GF-D8 (cell line): ENCODE measurements at regions not wholly inside any gene's neighbourhood (a gene's known extent, or its start where the extent isn't known, plus 50 kb on each side); places are given as distances from the start of the nearest gene placed in this dataset.

Source experiments
- DNase-seq: peaks from one replicate; lab custom pipeline; 2025; lab: John Stamatoyannopoulos, UW

DNA sequence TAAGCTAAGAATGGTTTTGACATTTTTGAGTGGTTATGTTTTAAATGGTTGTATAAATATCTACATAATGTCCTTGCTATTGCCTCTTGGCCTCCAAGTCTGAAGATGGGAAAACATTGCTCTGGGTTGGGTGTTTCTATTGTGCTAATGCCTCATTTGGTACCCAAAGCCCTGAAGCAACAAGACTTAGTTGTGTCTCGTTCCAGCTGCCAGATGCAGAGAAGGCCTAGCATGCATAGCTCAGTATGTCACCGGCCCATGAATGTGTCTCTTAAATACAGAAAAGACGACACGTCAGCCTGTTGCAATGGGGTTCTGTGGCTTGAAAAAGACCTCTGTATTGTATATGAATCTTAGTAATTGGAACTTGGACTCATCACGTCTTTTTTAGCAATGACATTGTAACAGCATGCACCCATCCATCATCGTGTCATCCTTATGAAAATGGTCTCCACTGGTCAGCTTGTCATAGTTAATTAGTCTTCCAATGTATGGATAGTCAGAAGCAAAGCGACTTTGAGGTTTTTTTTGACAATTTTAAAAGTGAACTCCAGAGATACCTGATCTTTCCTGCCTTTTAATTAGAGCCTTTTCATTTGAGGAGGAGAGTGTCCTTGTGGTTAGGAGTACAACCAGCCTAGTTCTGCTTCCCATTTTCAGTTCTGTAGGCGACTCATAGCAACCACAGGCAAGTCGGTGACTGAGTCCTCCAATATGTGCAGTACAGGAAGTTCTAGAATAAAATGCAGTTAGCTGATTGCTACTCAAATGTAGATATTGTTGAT, 126.4 kb upstream of the GATB start:
- no peak for DNase-seq

DNA sequence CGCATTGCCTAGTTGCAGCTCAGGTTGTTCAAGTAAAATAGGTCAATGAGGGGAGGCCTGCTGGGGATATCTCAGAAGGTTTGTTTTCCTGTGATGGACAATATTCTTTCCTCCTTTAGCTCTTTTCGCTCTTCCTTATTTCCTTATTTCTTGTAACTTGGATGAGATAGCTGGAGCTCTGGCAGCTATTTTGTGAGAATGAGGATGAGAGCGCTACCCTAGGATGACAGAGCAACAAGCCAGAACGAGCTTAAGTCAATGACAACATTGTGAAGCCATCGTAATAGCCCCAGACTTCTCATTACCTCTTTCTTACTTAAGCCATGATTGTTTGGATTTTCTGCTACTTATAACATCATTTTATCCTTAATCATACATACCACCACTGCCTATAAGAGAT, 124.3 kb upstream of the GATB start:
- DNase-seq: no peak

DNA sequence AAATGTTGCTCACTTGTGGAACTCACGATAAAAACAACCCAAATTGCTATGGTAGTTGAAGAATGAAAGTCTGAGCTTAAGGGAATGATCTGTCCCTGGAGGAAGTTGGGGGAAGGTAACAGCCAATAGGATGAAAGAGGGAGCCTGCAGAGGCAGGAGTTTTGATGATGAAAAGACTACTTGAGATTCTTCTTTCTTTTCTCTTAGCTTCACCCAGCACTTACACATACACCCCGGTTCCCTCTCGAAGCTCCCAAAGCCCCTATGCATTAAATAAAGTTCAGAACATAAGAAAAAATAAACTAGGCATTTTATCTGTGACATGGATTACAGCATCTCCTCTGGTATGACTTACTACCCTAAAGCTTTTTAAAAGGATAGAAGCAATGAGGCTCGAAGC, 122.9 kb upstream of the GATB start:
- DNase-seq: no peak

DNA sequence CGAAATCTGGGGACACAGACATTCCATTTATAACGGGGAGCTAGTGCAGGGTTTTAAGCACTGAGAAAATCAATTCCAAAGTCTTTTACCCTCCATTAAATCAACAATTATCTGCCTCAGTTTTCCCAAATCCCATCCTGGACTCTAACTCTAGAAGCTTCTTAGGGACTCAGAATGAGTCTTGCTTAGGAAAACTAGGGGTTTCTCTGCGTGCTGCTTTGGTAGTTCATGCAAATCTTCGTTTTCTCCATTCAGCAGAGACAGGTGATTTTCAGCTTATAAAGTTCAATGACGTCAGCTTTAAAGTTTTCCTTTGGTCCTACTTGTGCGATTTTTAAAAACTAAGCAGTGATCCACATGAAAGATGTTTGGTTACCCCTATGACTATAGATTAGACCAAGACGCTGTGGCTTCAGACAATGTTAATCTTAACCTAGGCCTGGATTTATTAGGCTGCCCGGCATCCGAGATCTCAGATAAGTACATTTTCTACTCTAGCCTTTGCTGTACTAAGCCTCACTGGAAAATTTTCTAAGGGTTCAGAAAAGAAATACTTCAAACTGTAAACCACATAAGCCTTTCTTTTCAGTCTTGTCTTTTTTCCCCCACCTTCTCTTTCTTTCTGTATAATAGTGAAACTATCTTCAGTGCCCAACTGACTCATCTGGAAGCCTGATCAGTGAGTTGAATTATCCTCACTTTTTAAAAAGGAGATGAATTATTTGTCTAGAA, 121.4 kb upstream of the GATB start:
- no peak for DNase-seq

DNA sequence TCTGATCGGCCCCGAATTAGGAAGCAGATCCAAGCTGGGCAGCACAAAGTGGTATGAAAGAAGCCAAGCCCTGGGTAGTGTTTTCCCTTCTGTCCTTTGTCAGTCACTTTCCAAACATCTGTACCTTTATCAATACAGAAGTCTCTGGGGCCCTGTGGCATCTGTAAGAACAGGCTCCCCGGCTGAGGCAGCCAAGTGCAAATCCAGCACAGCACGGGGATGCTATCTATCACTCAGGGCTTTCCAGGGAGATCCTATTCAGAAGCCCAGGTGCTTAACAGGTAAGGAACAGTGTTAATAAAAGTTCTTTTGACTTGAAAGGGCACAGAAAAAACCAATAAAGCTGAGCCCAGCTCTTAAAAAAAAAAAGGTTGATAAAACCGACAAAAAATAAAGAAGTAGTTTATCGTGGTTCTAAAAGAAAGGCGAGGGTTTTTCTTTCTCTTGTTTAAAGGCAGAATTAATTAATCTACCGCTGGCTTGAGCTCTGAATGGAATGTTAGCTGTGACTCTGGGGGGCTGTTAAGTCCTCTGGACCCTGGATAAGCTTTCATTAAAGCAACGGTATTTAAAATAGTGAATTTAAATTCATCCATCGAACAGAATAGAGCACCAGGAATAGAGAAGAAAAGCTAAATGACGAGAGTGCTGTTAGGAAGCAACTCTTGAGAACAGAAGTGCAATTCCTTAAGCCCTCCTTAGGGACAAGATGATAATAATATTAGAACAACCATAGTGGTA, 119.1 kb upstream of the GATB start:
- DNase-seq: no peak

DNA sequence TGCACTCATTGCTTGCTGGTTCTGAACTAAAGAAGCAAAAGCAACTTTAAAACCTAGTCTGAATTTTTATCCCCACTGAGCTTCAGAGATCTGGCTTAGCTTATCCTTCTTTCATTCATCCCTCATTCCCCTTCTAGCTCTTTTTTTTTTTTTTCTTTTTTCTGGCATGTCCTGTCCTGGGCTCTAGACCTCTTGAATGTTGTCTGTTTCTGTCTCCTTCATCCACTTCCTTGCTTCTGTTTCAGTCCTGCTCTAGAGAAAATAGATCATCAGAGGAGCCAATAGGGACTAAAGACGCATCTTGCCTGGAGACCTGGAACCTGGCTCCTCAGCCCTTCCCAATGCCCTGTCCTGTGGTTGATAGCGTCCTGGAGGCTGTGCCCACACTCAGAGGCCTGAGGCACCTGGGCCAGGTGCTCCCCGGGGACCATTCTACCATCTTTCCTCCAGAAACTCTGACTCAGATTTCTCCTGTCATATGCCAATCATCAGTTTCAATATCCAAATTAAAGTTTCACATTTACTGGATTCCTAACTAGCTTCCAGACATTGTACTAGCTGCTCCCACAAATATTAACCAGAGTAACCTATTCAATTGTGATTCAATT, 115.7 kb upstream of the GATB start:
- DNase-seq: no peak

DNA sequence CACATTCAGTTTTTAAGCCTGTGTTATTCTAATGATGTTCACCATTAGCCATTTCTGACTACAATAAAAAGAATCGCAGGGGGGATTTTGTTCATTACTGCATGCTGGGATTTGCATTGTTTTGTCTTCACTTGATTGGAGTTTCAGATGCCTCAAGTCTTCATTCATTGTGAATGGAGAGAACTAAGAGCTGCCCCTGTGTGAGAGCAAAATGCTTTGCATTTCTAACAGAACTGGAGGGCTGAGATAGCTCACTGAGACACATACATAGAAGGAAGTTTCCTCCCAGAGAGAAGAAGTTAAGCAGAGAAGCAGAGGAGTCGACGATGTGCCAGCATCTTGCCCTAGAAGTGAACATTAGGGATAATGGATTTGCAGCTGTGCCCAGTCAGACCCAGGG, 113.5 kb upstream of the GATB start:
- DNase-seq: no peak

DNA sequence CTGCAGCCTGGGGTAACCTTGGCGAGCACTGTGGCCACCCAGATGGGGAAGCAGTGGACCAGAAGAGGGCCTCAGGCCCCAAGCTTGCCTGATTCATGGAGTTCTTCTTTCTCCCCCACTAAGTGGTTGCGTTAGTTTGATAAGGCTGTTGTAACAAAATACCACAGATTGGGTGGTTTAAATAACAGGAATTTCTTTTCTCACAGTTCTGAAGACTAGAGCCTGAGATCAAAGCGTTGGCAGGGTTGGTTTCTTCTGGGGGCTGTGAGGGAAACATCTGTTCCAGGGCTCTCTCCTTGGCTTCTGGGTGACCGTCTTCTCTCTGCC, 105.7 kb upstream of the GATB start:
- peak; percentile 58 for DNase-seq

DNA sequence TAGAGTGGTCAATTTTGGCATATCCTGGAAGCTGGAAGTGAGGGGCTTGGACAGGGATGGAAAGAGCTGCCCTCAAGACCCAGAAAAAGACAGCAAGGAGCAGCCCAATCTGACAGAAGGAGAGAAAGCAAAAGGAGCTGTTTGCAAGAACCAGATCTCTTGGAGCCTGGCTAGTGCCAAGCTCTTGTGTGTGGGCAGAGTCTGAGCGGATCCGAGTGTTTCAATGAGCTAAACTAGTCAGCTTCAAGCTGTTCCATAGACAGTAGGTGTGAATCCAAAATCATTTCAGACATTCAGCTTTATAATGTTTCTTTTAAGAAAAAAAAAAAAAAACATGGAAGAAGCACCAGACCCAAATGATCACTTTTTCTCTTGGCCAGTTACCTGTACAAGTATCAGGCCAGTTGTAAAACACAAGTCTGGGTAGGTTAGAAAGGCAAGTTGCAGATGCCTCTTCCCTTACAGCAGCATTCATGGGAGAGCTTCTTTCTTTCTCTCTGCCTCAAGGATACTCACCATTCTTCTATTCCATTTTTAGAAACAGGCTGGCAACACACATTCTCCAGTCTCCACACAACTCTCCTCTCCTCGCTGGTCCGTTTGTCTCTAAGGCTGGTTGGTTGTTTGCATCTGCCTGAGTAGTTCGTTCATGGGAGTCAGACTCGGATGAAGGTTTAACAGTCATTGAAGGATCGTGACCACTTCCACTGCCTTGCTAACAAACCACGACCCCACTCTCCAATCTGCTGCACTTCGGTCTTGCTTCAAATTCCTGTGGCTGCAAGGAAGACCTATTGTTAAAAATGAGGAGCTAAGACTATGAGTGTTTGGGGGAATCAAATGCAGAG, 105.2 kb upstream of the GATB start:
- no peak for DNase-seq

DNA sequence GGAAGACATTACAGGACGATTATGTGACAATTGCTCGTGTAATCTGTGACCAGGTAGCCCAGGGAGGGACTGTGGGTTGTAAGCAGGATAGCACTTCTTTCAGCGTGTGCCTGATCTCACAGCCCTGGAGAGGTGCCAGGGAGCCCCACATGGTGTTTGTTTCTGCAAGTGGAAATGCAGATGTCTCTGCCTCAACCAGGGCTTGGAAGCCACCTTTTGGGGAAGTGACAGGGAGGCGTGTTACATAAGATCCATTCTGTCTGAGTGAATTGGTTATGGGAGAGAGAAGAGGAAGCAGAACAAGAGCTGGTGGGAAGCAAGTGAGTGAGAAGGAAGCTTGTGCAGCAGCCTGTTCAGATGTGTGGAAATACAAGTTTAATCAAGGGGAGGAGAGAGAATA, 104.5 kb upstream of the GATB start:
- DNase-seq: peak; percentile 98

DNA sequence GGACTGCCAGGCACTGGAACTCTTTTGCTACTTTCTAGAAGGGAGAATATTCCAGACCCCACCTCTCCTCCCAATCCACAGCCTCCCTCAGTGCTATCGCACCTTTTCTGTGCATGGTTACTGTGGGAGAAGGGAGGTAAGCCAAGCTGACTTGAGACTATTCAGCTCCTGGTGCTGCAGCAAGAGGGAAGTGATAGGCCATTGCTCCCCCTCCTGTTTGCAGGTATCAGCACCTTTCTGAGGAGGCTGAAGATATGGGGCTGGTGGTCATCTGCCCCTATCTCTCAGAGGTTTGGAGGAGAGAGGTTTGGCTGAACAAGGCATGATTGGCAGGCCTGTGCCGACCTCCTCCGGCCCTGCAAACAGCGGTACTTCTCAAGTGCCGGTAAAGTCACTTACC, 103.3 kb upstream of the GATB start:
- no peak for DNase-seq

DNA sequence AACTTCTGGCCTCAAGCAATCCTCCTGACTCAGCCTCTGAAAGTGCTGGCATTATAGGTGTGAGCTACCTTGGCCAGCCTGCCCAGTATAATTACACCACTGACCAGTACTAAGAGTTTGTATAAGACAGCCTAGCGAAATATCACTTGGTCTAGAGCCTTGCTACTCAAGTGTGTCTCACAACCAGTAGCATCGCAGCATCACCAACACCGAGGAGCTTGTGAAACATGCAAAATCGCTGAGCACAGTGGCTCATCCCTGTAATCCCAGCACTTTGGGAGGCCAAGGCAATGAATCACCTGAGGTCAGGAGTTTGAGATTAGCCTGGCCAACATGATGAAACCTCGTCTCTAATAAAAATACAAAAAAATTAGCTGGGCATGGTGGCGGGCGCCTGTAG, 102.0 kb upstream of the GATB start:
- no peak for DNase-seq

DNA sequence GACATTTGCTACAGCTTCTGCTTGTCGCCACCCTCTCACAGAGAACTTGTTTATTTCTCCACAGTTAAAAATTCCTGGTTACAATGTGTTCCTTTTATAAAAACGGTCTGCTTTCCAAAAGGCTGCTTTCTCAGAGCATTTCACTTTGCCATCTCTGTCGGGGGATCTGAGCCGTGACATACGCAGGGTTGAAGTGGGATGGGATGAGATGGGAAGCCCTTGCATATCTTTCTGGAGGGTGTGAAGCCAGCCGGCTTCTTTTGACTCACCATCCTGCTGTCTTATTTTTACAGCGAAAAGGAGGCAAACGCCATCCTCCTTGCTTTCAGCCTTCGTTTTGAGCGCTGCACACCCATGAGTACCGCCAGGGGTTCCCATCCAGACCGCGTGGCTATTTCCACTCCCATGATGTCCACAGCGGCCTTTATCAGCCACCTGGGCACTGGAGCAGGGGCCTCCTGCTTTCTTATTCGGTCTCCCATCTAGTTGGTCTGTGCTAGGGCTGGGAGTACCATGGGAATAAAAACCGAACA, 99.8 kb upstream of the GATB start:
- no peak for DNase-seq

DNA sequence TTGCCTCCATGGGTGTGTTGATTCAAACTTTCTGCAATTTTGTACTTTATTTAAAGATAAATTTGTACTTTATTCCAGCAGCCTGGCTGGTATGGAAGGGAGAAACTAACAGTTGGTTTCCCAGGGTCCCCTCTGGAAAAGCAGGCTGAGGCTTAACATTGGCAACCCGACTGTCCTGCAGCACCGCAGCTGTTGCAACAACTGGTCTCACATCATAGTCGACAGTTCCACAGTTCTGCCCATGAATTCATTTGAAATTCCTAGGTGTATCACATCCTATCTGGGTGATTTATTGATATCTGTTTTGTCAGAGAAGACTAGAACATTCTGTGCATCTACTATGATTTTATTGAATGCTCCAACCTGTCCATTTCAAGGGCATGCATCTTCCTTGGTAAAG, 98.8 kb upstream of the GATB start:
- no peak for DNase-seq

DNA sequence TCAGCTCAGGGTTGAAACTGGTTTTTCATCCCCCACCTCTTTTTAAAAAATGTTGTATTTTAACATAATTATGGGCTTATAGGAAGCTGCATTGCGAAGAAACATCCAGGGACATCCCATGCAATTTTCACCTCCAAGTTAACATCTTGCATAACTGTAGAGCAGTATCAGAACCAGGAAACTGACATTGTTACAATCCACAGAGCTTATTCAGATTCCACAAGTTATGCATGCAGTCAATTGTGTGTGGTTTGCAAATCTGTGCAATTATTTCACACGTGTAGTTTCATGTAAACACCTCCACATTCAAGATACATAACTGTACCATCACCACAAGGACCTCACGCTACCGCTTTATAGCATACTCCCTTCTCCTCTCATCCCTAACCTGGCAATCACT, 97.5 kb upstream of the GATB start:
- no peak for DNase-seq

DNA sequence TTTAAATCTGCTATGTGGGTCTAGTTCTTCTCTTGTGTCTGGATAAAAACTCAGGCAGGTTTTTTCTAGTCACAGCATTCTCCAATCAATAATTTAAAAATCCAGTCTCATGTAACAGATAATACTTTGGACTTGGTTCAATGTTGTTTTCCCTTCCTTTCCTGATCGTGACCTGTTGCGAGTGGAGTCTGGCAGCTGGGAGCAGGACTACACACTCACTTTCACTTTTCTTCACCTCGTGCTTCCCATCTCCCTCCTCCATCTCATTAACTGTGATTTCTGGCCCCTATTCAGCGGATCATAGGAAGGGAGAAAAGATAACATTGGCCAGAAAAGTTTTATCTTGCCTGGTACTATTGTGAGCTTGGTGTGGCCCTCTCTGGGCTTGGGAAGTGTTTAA, 96.6 kb upstream of the GATB start:
- no peak for DNase-seq

DNA sequence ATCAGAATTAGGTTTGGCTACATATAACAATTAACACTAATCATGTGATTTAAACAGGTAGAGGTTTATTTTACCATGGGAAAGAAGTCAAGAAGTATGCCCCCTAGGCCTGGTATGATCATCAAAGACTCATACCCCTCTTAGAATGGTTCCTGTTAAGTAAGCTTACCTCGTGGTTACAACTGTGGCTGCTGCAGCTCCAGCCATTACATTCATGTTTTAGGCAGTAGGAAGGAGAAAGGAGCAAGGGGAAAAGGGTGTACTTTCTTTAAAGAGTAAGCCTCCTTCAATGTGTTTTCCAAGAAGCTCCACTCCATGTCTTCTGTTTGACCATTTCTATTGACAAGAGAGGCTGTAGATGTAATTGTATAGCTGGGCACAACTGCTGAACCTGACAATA, 94.9 kb upstream of the GATB start:
- no peak for DNase-seq

DNA sequence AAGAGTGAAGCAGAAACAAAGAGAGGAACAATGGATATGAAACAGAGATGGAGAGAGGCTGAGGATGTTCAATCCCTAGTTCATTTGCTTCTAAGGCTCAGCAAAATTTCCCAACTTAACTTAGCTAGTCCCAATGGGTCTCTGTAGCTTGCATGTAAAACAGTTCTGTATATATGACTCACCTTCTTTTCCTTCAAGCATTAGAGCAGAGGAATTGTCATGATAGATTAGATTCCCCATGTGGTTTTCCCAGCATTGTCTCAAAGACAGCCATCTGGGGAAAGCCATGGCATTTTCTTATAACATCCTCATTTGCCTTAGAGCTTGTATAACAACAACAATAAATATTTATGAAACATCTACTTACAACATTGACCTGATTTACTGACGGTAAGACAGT, 93.9 kb upstream of the GATB start:
- no peak for DNase-seq

DNA sequence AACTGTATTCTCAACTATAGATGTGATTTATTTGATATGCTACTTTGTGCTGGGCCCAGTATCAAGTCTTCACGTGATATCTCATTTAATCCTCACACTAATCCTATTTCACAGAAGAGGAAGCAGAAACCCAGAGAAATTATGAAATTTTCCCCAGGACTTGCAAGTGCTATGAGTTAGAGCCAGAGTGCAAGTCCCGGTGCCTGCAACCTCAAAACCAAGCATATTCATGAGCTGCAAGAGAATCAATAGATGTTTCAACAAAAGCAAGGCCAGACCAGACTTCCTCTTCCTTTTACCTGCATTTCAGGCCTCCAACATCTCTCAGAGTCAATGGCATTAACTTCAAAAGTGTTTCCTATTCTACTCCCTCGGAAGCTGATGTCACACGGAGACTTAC, 92.2 kb upstream of the GATB start:
- peak; percentile 35 for DNase-seq

DNA sequence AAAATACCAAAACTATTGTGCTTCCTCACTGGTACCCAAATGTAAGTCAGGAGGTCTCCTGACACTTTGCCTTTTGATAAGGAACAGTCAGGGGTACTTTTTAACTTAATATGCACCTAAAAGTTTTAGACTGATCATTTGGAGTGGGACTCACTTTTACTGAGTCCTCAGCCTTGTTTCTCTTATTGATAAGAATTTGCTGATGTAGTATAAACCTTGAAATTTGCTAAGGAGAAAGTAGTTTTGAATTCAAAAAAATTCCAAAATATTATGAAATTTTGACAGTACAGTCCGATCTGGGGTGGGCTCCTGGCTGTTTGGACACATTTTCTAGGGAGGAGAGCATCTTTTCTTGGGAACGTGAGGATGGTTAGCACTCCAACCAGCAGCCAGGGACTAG, 91.4 kb upstream of the GATB start:
- DNase-seq: no peak

DNA sequence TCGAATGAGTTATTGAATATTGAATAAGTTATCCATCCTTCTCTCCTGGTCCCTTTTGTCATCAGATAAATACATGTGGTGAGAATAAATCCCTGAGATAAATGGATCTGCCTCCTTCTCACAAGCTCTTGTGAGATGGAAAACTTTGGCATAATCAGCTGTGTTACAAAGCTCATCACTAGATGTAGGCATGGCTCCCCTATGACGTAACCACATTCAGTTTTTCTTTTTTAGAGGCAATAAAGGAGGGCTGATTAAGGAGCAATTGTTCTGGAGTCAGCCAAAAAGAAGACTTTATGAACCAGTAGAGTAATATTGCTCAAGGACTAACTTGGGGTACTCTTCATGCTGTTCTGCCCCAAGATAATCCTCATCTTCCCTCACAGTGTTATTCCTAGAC, 90.5 kb upstream of the GATB start:
- no peak for DNase-seq

DNA sequence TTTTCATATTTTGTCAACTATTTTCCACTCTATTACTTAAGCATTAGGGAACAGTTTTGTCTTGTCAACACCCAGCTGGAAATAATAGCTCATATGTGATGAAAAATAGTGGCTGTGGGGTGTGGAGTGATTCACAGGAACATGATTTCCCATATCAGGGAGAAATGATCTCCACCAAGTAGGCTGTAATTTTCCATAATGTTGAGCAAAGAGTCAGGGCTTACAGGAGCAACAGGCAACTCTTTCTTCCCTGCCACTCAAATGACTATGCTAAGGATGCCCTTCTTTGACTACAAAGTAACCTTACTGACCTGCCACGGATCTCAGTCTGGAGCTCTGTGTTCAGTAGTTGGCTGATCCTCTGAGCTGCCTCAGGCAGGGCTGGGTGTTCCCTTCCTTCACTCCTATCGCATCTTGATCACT, 90.0 kb upstream of the GATB start:
- no peak for DNase-seq
